ENCODE measurements at regions not wholly inside any gene's neighbourhood (a gene's known extent, or its start where the extent isn't known, plus 50 kb on each side); places are given as distances from the start of the nearest gene placed in this dataset.
A peak's percentile ranks its signal among the peaks of the same experiment; 100 is the strongest.

- H3K9me3 Mint-ChIP-seq = peaks cover 0 to 9% of the 10 kb centered on the region in 2 donors
- H3K36me3 Mint-ChIP-seq = peaks cover 6 to 7% of the 10 kb centered on the region in 2 donors
- H3K27ac Mint-ChIP-seq = peak overlapping the region; percentile 24 to 92
- ATAC-seq = peak in 1 of 2 donors; percentile 73
- no peak for DNase-seq (ENCODE audit: low spot score in 2 of 2)
Observed at GRCh38 chrX:42934020-42934726, 156.2 kb upstream of the PPP1R2C start.

DNA sequence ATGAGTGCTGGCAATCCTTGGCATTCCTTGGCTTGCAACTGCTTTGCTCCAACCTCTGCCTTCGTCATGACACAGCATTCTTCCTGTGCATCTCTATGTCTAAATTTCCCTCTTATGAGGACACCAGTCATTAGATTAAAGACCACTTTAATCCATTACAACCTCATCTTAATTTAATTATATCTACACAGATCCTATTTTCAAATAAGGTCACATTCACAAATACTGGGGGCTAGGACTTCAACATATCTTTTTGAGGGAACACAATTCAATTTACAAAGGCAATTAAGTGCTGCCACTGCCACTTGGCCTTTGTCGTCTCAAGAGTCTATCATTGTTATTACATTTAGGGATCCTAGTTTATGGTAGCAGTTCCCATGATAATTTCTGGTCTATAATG lies 163.7 kb upstream of the PPP1R2C start:
- Mint-ChIP-seq H3K9me3 (peaks cover 0 to 5% of the 10 kb centered on the region in 2 donors), H3K36me3 (peaks cover 6 to 12% of the 10 kb centered on the region in 2 donors), H3K27ac (peak overlapping the region in 1 of 2 donors; percentile 81)
- DNase-seq (ENCODE audit: low spot score in 2 of 2) (no peak), ATAC-seq (no peak)

DNA sequence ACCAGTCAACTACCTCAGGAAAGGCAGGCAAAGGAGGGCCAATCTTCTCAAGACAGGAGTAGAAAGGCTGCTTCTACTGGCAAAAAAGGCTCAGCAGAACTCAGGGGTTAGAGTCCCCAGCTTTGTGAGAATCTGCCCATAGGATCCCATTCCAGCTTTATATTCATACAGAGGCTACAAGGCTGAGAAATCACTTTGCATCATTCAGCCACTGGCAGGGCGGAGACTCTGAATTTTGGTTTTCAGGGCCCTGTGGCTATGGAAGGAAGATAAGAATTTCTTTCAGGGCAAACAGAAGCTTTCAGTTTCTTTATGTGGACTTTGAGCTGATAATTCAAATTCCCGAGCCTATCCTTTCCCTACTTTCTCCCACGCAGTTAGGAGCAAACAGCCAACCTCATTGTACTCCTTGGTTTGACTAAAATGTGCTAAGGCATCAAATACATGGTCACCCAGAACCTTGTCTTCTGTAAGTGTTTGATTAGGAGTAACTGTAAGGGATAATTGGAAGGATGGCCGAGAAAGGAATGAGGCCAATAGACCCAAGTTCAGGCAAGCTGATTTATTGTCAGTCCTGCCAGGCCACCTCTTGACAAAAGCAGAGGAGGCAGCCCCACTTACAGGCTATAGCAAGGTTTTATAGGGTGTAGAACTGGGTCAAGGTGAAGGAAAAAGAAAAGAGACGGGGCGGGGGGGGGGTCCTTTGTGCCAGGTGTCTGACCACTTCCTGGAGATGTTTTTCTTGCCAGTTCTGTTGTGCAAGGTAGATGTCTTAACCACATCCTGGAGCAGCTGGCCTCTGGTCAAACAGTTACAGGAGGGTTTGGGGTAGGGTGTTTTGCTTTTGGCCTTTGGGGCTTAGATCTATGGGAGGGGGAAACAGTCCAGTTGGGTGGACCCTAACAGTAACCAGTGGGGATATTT lies 165.3 kb upstream of the PPP1R2C start:
- peaks cover 4 to 20% of the 10 kb centered on the region in 2 donors for H3K36me3 Mint-ChIP-seq
- peaks cover 0 to 5% of the 10 kb centered on the region in 2 donors for H3K9me3 Mint-ChIP-seq
- DNase-seq (ENCODE audit: low spot score in 2 of 2) (no peak), ATAC-seq (peak; percentile 36 to 61)
- peak overlapping the region; percentile 81 to 91 for H3K27ac Mint-ChIP-seq

- peaks cover 0 to 6% of the 10 kb centered on the region in 2 donors for H3K9me3 Mint-ChIP-seq
- DNase-seq (ENCODE audit: low spot score in 2 of 2) (no peak), ATAC-seq (peak; percentile 38 to 47)
- peaks cover 7 to 22% of the 10 kb centered on the region in 2 donors for H3K36me3 Mint-ChIP-seq
- peak overlapping the region in 1 of 2 donors; percentile 81 for H3K27ac Mint-ChIP-seq
Observed at GRCh38 chrX:42944381-42944998, 166.5 kb upstream of the PPP1R2C start.

DNA sequence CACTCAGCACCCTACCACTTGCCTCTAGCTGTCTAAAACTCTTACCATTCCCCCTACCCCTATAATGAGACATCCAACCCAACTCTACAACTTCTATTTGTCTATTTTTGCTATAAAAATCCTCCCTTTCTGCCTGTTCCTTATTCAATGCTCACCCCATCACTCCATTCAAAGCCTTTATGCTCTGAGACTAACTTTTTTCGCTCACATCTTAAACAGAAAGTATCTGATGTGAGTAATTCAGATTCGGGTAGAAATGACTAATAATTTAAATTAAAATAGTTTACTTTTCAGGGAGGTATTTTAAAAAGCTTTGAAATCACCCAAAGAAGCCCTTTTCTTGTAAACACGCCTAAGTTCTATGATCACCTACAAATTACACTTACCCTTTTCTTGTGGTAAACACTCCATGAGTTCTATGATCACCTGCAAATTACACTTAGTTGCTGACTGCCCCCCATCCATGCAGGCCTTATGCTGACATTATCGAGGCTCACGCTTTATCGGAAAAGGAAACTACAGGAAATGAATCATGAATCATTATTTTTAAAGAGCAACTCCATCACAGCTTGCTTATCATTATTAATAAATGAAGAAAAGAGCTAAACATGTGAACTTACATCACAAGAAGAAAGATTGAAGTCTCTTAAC lies 168.7 kb upstream of the PPP1R2C start:
- DNase-seq (ENCODE audit: low spot score in 2 of 2) = no peak
- peak in 1 of 2 donors; percentile 70 for ATAC-seq
- Mint-ChIP-seq H3K9me3 (peaks cover 0 to 6% of the 10 kb centered on the region in 2 donors), H3K36me3 (peaks cover 7 to 22% of the 10 kb centered on the region in 2 donors), H3K27ac (peak overlapping the region; percentile 86 to 93)

GRCh38 chrX:42948723-42949657 lies 171.0 kb upstream of the PPP1R2C start:
- peak overlapping the region; percentile 59 to 91 for H3K27ac Mint-ChIP-seq
- DNase-seq (ENCODE audit: low spot score in 2 of 2) (no peak), ATAC-seq (no peak)
- H3K9me3 Mint-ChIP-seq = peaks cover 0 to 6% of the 10 kb centered on the region in 2 donors
- peaks cover 7 to 22% of the 10 kb centered on the region in 2 donors for H3K36me3 Mint-ChIP-seq

GRCh38 chrX:42951747-42952146 lies 173.8 kb upstream of the PPP1R2C start:
- Mint-ChIP-seq H3K9me3 (peaks cover 0 to 6% of the 10 kb centered on the region in 2 donors), H3K36me3 (peaks cover 7 to 16% of the 10 kb centered on the region in 2 donors), H3K27ac (no peak overlapping the region)
- DNase-seq (ENCODE audit: low spot score in 2 of 2) (no peak), ATAC-seq (peak in 1 of 2 donors; percentile 59)

GRCh38 chrX:42952621-42953020 lies 174.7 kb upstream of the PPP1R2C start:
- H3K27ac Mint-ChIP-seq = no peak overlapping the region
- DNase-seq (ENCODE audit: low spot score in 2 of 2) (no peak), ATAC-seq (no peak)
- peaks cover 7 to 12% of the 10 kb centered on the region in 2 donors for H3K36me3 Mint-ChIP-seq
- H3K9me3 Mint-ChIP-seq = peaks cover 0 to 6% of the 10 kb centered on the region in 2 donors

DNA sequence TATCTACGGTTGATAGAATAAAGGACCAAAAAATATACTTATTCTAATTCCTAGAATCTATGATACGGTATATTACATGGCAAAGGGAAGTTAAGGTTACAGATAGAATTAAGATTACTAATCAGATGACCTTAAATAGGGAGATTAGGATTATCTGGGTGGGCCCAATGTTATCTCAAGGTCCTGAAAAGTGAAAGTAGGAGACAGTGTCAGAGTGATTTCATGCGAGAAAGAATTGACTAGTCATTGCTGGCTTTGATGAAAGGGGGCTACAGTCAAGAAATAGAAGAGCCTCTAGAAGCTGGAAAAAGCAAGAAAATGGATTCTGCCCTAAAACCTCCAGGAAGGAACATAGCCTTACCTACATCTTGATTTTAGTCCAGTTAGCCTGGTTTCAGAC lies 176.9 kb upstream of the PPP1R2C start:
- Mint-ChIP-seq H3K9me3 (no peaks in the 10 kb centered on the region), H3K36me3 (peaks cover 0 to 3% of the 10 kb centered on the region in 2 donors), H3K27ac (peak overlapping the region in 1 of 2 donors; percentile 53)
- ATAC-seq = no peak
- no peak for DNase-seq (ENCODE audit: low spot score in 2 of 2)

DNA sequence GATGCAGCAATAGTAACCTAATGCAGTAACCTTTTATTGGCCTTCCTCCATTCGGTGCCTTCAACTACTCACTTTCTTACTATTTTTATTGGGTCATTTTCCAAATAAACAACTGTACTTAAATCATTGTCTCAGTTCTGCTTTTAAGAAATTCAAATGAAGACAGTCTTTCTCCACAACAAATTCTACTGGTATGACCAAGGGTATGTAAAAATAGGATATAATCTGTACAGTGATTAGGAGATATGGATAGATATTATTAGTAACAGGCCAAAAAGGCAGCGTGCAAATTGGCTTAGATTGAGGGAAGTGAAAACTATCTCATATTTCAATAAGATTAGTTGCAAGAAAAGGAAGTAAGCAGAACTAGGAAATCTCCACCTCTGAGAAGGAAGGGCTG lies 177.4 kb upstream of the PPP1R2C start:
- DNase-seq (ENCODE audit: low spot score in 2 of 2) (no peak), ATAC-seq (no peak)
- Mint-ChIP-seq H3K36me3 (peaks cover 0 to 5% of the 10 kb centered on the region in 2 donors), H3K9me3 (no peaks in the 10 kb centered on the region), H3K27ac (peak overlapping the region in 1 of 2 donors; percentile 53)

DNA sequence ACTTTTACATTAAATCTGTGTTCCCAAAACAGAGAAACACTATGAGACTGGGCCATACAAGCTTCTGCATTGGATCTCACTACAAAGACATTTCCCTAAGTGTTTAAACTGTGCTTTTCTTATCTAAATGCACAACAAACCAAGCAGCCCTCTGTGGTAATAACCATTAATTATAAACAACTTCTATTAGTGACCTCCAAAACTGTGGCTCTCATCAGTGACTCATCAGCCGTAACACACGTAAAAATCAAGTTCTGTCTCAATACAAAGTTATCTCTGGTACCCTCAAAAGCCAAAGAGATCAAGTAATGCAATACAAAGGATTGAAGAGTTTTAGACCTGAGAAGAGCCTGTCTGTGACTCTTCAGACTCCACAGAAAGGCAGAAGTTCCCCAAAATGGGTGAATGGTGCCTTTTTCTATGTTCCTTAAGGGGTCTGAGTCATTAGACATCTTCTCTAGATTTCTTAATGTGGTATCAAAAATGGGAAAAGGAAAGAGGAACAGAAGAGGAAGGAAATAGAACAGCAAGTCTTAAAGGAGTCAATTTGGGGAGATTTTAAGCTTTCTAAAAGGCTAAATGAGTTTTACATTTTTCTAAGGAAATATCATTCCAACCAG lies 189.8 kb upstream of the PPP1R2C start:
- Mint-ChIP-seq H3K36me3 (peaks cover 0 to 6% of the 10 kb centered on the region in 2 donors), H3K9me3 (peaks cover 0 to 5% of the 10 kb centered on the region in 2 donors), H3K27ac (peak overlapping the region; percentile 35 to 50)
- DNase-seq (ENCODE audit: low spot score in 2 of 2) = no peak
- no peak for ATAC-seq

GRCh38 chrX:42973321-42973720 lies 195.4 kb upstream of the PPP1R2C start:
- Mint-ChIP-seq H3K27ac (no peak overlapping the region), H3K36me3 (no peaks in the 10 kb centered on the region), H3K9me3 (no peaks in the 10 kb centered on the region)
- ATAC-seq (no peak), DNase-seq (ENCODE audit: low spot score in 2 of 2) (no peak)

DNA sequence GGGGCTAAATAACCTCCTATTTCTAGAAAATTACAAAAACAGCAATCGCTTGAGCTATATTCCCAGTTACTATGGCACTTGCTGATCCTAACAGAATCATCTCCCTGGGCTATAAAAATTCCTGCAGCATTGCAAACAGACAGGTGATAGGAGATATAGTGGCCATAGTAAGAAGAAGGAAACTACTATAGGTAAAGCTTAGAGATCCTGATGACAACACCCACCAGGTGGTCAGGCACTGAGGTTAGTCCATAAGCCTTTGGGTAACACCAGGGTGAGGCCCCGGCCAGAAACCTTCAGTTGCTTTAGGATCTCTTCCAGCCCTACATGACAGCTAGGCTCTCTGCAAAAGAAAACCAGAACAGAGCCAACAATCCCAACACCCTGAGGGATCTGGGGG lies 197.9 kb upstream of the PPP1R2C start:
- H3K27ac Mint-ChIP-seq = peak overlapping the region in 1 of 2 donors; percentile 77
- no peaks in the 10 kb centered on the region for H3K36me3 Mint-ChIP-seq
- DNase-seq (ENCODE audit: low spot score in 2 of 2) (no peak), ATAC-seq (no peak)
- no peaks in the 10 kb centered on the region for H3K9me3 Mint-ChIP-seq

GRCh38 chrX:42976746-42977366 lies 198.9 kb upstream of the PPP1R2C start:
- Mint-ChIP-seq H3K9me3 (no peaks in the 10 kb centered on the region), H3K36me3 (no peaks in the 10 kb centered on the region), H3K27ac (peak overlapping the region in 1 of 2 donors; percentile 77)
- ATAC-seq = peak in 1 of 2 donors; percentile 24
- DNase-seq (ENCODE audit: low spot score in 2 of 2) = no peak
